ENCODE measurements at regions not wholly inside any gene's neighbourhood (a gene's known extent, or its start where the extent isn't known, plus 50 kb on each side); places are given as distances from the start of the nearest gene placed in this dataset.

DNA sequence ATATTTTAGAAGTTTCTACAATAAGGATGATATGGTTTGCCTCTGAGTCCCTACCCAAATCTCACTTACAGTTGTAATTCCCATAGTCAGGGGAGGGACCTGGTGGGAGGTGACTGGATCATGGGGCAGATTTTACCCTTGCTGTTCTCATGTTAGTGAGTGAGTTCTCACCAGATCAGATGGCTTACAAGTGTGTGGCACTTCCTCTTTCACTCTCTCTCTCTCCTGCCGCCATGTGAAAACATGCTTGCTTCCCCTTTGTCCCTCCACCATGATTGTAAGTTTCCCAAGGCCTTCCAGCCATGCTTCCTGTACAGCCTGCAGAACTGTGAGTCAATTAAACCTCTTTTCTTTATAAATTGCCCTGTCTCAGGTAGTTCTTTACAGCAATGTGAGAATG, 527.5 kb upstream of the ID4 start:
- no TSS peak for BruUV-seq (replicated peaks)
- no peak overlapping the region for H3K27ac ChIP-seq (ENCODE audit: low read depth, low read length)
- TF ChIP-seq, protein P1, sequence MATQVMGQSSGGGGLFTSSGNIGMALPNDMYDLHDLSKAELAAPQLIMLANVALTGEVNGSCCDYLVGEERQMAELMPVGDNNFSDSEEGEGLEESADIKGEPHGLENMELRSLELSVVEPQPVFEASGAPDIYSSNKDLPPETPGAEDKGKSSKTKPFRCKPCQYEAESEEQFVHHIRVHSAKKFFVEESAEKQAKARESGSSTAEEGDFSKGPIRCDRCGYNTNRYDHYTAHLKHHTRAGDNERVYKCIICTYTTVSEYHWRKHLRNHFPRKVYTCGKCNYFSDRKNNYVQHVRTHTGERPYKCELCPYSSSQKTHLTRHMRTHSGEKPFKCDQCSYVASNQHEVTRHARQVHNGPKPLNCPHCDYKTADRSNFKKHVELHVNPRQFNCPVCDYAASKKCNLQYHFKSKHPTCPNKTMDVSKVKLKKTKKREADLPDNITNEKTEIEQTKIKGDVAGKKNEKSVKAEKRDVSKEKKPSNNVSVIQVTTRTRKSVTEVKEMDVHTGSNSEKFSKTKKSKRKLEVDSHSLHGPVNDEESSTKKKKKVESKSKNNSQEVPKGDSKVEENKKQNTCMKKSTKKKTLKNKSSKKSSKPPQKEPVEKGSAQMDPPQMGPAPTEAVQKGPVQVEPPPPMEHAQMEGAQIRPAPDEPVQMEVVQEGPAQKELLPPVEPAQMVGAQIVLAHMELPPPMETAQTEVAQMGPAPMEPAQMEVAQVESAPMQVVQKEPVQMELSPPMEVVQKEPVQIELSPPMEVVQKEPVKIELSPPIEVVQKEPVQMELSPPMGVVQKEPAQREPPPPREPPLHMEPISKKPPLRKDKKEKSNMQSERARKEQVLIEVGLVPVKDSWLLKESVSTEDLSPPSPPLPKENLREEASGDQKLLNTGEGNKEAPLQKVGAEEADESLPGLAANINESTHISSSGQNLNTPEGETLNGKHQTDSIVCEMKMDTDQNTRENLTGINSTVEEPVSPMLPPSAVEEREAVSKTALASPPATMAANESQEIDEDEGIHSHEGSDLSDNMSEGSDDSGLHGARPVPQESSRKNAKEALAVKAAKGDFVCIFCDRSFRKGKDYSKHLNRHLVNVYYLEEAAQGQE (IDR thresholded peaks at IDR 0.05; ENCODE audit: low read depth) = no peak
- TF ChIP-seq CEBPB (IDR thresholded peaks at IDR 0.05; ENCODE audit: low read depth) (no peak), ZFX (IDR thresholded peaks at IDR 0.05) (no peak), SIN3A (IDR thresholded peaks at IDR 0.05; ENCODE audit: low read depth) (no peak), RAD21 (IDR thresholded peaks at IDR 0.05; ENCODE audit: low read depth) (no peak), ZNF274 (IDR thresholded peaks at IDR 0.05; ENCODE audit: low read depth, low read length) (no peak), EGR1 (IDR thresholded peaks at IDR 0.05; ENCODE audit: low read depth) (no peak), YY1 (IDR thresholded peaks at IDR 0.05; ENCODE audit: extremely low read depth, insufficient replicate concordance, low read depth, low read length) (no peak), JUND (IDR thresholded peaks at IDR 0.05) (no peak), EZH2phosphoT487 (IDR thresholded peaks at IDR 0.05; ENCODE audit: borderline replicate concordance) (no peak), CBX3 (IDR thresholded peaks at IDR 0.05; ENCODE audit: low read depth) (no peak), POLR2A (IDR thresholded peaks at IDR 0.05; ENCODE audit: borderline replicate concordance, extremely low read depth, insufficient read depth, insufficient read length) (no peak), ZBTB33 (IDR thresholded peaks at IDR 0.05; ENCODE audit: extremely low read depth, insufficient replicate concordance, low read length) (no peak), SP1 (IDR thresholded peaks at IDR 0.05; ENCODE audit: low read depth) (no peak)
- TF ChIP-seq, protein P2, sequence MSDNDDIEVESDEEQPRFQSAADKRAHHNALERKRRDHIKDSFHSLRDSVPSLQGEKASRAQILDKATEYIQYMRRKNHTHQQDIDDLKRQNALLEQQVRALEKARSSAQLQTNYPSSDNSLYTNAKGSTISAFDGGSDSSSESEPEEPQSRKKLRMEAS (IDR thresholded peaks at IDR 0.05) = no peak
- TF ChIP-seq, protein P3, sequence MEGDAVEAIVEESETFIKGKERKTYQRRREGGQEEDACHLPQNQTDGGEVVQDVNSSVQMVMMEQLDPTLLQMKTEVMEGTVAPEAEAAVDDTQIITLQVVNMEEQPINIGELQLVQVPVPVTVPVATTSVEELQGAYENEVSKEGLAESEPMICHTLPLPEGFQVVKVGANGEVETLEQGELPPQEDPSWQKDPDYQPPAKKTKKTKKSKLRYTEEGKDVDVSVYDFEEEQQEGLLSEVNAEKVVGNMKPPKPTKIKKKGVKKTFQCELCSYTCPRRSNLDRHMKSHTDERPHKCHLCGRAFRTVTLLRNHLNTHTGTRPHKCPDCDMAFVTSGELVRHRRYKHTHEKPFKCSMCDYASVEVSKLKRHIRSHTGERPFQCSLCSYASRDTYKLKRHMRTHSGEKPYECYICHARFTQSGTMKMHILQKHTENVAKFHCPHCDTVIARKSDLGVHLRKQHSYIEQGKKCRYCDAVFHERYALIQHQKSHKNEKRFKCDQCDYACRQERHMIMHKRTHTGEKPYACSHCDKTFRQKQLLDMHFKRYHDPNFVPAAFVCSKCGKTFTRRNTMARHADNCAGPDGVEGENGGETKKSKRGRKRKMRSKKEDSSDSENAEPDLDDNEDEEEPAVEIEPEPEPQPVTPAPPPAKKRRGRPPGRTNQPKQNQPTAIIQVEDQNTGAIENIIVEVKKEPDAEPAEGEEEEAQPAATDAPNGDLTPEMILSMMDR (IDR thresholded peaks at IDR 0.05 in 2 of 3, conservative IDR thresholded peaks at IDR 0.05 in 1 of 3; ENCODE audit: borderline replicate concordance in 1 of 3, insufficient read depth in 1 of 3, low read depth in 2 of 3, low read length in 2 of 3) = no peak
- TF ChIP-seq, protein P4, sequence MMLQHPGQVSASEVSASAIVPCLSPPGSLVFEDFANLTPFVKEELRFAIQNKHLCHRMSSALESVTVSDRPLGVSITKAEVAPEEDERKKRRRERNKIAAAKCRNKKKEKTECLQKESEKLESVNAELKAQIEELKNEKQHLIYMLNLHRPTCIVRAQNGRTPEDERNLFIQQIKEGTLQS (IDR thresholded peaks at IDR 0.05) = no peak
- no peak overlapping the region for H3K4me2 ChIP-seq (ENCODE audit: low read length)
- H3K9me2 ChIP-seq (ENCODE audit: insufficient read depth) = no peaks in the 10 kb centered on the region
- no peak overlapping the region for H3K4me3 ChIP-seq (replicated peaks in 1 of 2; ENCODE audit: low read depth in 1 of 2, low read length in 2 of 2)
- H3K9ac ChIP-seq (ENCODE audit: low read length) = no peak overlapping the region
- intact Hi-C loops (cut with micrococcal nuclease) = no loop called here
- DNase-seq (ENCODE audit: low read depth, low spot score) (no peak), ATAC-seq (no peak)
- ChIA-PET CTCF (no interaction called here), RAD21 (ENCODE audit: low non-redundant PET in 1 of 2, low total read pairs in 2 of 2, uncharacterized antibody in 2 of 2, unreplicated experiment in 2 of 2) (no interaction called here), POLR2A (no interaction called here)
- H3K9me3 ChIP-seq (ENCODE audit: control insufficient read depth in 1 of 2, insufficient read depth in 1 of 2, low read depth in 1 of 2, low read length in 2 of 2) = no peaks in the 10 kb centered on the region
- H4K20me1 ChIP-seq (ENCODE audit: insufficient read depth) = no peaks in the 10 kb centered on the region
- H3K36me3 ChIP-seq (ENCODE audit: control insufficient read depth in 1 of 2, insufficient read depth in 2 of 2, low read length in 2 of 2) = no peaks in the 10 kb centered on the region
- H3K27me3 ChIP-seq (ENCODE audit: insufficient read depth, low read length) = no peaks in the 10 kb centered on the region
- no peaks in the 10 kb centered on the region for H3K4me1 ChIP-seq (ENCODE audit: control insufficient read depth in 1 of 2, insufficient read depth in 2 of 2, low read length in 2 of 2)
- no peaks in the 10 kb centered on the region for H3K79me2 ChIP-seq (ENCODE audit: insufficient read depth, low read length)
- no peak overlapping the region for H2AFZ ChIP-seq (ENCODE audit: low read depth, low read length, poor library complexity, severe bottlenecking)
